ENCODE measurements at regions not wholly inside any gene's neighbourhood (a gene's known extent, or its start where the extent isn't known, plus 50 kb on each side); places are given as distances from the start of the nearest gene placed in this dataset.

GRCh38 chr6:170225852-170226417 lies 64.9 kb downstream of the DLL1 start:
- TF ChIP-seq CTCF (IDR thresholded peaks at IDR 0.05) (no peak), POLR2A (IDR thresholded peaks at IDR 0.05) (no peak)
- H3K9me3 ChIP-seq, result no peaks in the 10 kb centered on the region
- H3K4me1 ChIP-seq, result no peaks in the 10 kb centered on the region
- no peak overlapping the region for H3K27ac ChIP-seq
- no peaks in the 10 kb centered on the region for H3K36me3 ChIP-seq
- intact Hi-C loops (cut with DNase I; ENCODE audit: low total_unique reads), result no loop called here
- no peak overlapping the region for H3K4me3 ChIP-seq
- H3K27me3 ChIP-seq, result no peaks in the 10 kb centered on the region
- peak in 1 of 2 donors; percentile 16 for DNase-seq

- H3K27ac ChIP-seq, result no peak overlapping the region
- no peaks in the 10 kb centered on the region for H3K4me1 ChIP-seq
- intact Hi-C loops (cut with DNase I; ENCODE audit: low total_unique reads), result no loop called here
- DNase-seq, result peak; percentile 11 to 13
- no peak overlapping the region for H3K4me3 ChIP-seq
- TF ChIP-seq POLR2A (IDR thresholded peaks at IDR 0.05) (no peak), CTCF (IDR thresholded peaks at IDR 0.05) (no peak)
- no peaks in the 10 kb centered on the region for H3K27me3 ChIP-seq
- no peaks in the 10 kb centered on the region for H3K9me3 ChIP-seq
- no peaks in the 10 kb centered on the region for H3K36me3 ChIP-seq
Observed at GRCh38 chr6:170224694-170225660, 65.9 kb downstream of the DLL1 start.

- TF ChIP-seq POLR2A (IDR thresholded peaks at IDR 0.05), result no peak
- no peak for TF ChIP-seq CTCF (IDR thresholded peaks at IDR 0.05)
- H3K4me3 ChIP-seq, result no peak overlapping the region
- no peaks in the 10 kb centered on the region for H3K9me3 ChIP-seq
- peak; percentile 6 to 9 for DNase-seq
- no peak overlapping the region for H3K27ac ChIP-seq
- H3K36me3 ChIP-seq, result no peaks in the 10 kb centered on the region
- H3K4me1 ChIP-seq, result no peaks in the 10 kb centered on the region
- intact Hi-C loops (cut with DNase I; ENCODE audit: low total_unique reads), result no loop called here
- H3K27me3 ChIP-seq, result no peaks in the 10 kb centered on the region
Observed at GRCh38 chr6:170223718-170224693, 66.9 kb downstream of the DLL1 start.

GRCh38 chr6:170222498-170223471 lies 68.1 kb downstream of the DLL1 start:
- H3K36me3 ChIP-seq, result no peaks in the 10 kb centered on the region
- H3K27me3 ChIP-seq, result no peaks in the 10 kb centered on the region
- peak in 1 of 2 donors; percentile 16 for DNase-seq
- no peaks in the 10 kb centered on the region for H3K4me1 ChIP-seq
- no peak overlapping the region for H3K27ac ChIP-seq
- no peak overlapping the region for H3K4me3 ChIP-seq
- intact Hi-C loops (cut with DNase I; ENCODE audit: low total_unique reads), result no loop called here
- H3K9me3 ChIP-seq, result no peaks in the 10 kb centered on the region
- TF ChIP-seq CTCF (IDR thresholded peaks at IDR 0.05) (no peak), POLR2A (IDR thresholded peaks at IDR 0.05) (no peak)
